ENCODE measurements at regions not wholly inside any gene's neighbourhood (a gene's known extent, or its start where the extent isn't known, plus 50 kb on each side); places are given as distances from the start of the nearest gene placed in this dataset.
"Not testable (repeated sequence)": the region's sequence is repeated elsewhere in the genome, so short reads cannot be mapped to it uniquely, and the experiment has no call there.

DNA sequence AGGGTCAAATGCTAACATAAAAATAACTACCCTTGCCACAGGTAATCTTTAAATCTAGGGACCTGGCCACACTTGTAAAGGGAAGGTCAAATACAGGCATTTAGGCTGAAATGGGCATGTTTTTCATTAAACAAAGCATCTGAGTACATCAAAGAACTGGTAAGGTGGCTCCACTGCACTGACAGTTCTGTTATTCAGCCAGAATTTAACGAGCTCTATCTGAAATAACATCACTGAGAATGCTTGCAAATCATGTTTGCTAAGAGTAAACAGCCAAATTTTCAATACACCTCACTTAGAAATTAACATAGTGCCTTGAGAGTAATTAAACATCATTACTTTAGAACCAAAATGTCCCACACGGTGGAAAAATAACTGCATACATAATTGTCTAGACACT is 118.9 kb downstream of the MTHFS start:
- intact Hi-C loops (cut with DNase I) = no loop called here
- no peak overlapping the region for H3K27ac ChIP-seq
- no peak for TF ChIP-seq CTCF (IDR thresholded peaks at IDR 0.05)
- no peaks in the 10 kb centered on the region for H3K4me1 ChIP-seq
- H3K4me3 ChIP-seq = no peak overlapping the region
- ATAC-seq = no peak
- peaks cover 0 to 23% (median 14%) of the 10 kb centered on the region in 11 donors for H3K9me3 ChIP-seq
- no peaks in the 10 kb centered on the region for H3K27me3 ChIP-seq
- DNase-seq = no peak
- WGBS, 2 donors = 74 to 80% methylated on average over 2 of the region's 2 CpGs
- no peaks in the 10 kb centered on the region for H3K36me3 ChIP-seq

DNA sequence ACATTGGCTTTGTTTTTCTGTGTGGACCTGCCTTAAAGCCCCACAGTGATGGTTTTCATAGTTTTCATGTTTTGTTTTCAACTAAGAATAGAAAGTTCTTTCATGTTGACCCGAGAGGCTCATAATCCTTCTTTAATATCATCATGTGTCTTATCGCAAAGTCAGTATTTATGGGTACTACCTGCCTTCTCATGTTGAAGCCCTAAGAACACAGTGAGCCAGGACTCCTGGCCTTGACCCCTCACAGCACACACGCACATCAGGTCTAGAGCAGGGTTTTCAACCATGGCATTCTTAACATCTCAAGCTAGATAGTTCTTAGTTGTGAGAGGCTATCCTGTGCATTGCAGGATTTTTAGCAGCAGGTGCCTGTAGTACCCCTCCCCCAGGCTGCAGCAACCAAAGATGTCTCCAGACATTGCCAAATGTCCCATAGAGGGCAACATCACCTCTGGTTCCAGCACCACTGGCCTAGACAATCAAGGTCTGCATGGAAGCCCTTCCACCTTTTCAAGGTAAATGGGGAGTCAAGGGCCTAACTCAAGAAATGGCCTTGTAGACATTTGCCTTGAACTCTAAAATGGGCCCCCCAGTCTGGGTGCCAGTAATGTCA is 118.3 kb downstream of the MTHFS start:
- H3K9me3 ChIP-seq = peaks cover 0 to 29% (median 14%) of the 10 kb centered on the region in 11 donors
- no peaks in the 10 kb centered on the region for H3K27me3 ChIP-seq
- TF ChIP-seq CTCF (IDR thresholded peaks at IDR 0.05) = no peak
- 81 to 92% methylated on average over 3 of the region's 3 CpGs for WGBS, 2 donors
- H3K27ac ChIP-seq = no peak overlapping the region
- no peaks in the 10 kb centered on the region for H3K4me1 ChIP-seq
- intact Hi-C loops (cut with DNase I) = no loop called here
- no peaks in the 10 kb centered on the region for H3K36me3 ChIP-seq
- DNase-seq (no peak), ATAC-seq (no peak)
- no peak overlapping the region for H3K4me3 ChIP-seq

GRCh38 chr15:79779746-79780145 is 117.1 kb downstream of the MTHFS start:
- intact Hi-C loops (cut with DNase I) = no loop called here
- H3K9me3 ChIP-seq = peaks cover 0 to 35% (median 14%) of the 10 kb centered on the region in 11 donors
- no peaks in the 10 kb centered on the region for H3K4me1 ChIP-seq
- H3K27ac ChIP-seq = no peak overlapping the region
- no peaks in the 10 kb centered on the region for H3K27me3 ChIP-seq
- no peak for ATAC-seq
- no peak overlapping the region for H3K4me3 ChIP-seq
- no peak for DNase-seq
- no peak for TF ChIP-seq CTCF (IDR thresholded peaks at IDR 0.05)
- no peaks in the 10 kb centered on the region for H3K36me3 ChIP-seq
- 86 to 88% methylated on average over 2 of the region's 2 CpGs for WGBS, 2 donors

GRCh38 chr15:79782307-79782706 is 114.5 kb downstream of the MTHFS start:
- DNase-seq; H3K36me3 ChIP-seq; H3K4me3 ChIP-seq; H3K27me3 ChIP-seq; ATAC-seq; intact Hi-C loops (cut with DNase I); H3K4me1 ChIP-seq; H3K27ac ChIP-seq: not testable (repeated sequence)
- H3K9me3 ChIP-seq = peaks cover 0 to 48% (median 14%) of the 10 kb centered on the region in 11 donors
